IMR-90 (cell line): ENCODE measurements at regions not wholly inside any gene's neighbourhood (a gene's known extent, or its start where the extent isn't known, plus 50 kb on each side); places are given as distances from the start of the nearest gene placed in this dataset.

Experiments
- ATAC-seq: fragments of 200-7000 bp; cut with Tn5 transposase; 2 replicates; pipeline ENCODE4 v1.9.1; 2020; ENCODE audit warnings: low read depth, mild to moderate bottlenecking, moderate library complexity
- BruUV-seq: library from RNA; stranded (reverse); fragments of 400-500 nt; replicated peaks from 2 replicates; lab custom pipeline; 2021; lab: Mats Ljungman, UMichigan
- CTCF ChIA-PET: fragments of 300-600 bp; formaldehyde crosslinking; extraction: SDS; loops from one replicate; lab custom pipeline; 2021; ENCODE audit warnings: antibody characterized with exemption; lab: Yijun Ruan, JAX
- POLR2A ChIA-PET: fragments of 300-600 bp; sonication (Branson Sonifier 250); formaldehyde crosslinking; loops from one replicate; lab custom pipeline; 2022; ENCODE audit warnings: antibody characterized with exemption; ENCODE audit not compliant: unreplicated experiment; lab: Charles Lee
- DNase-seq: peaks from one replicate; pipeline ENCODE4 v3.0.0; 2013
- H2AFZ ChIP-seq: replicated peaks from 2 replicates; pipeline ENCODE3; 2013; ENCODE audit warnings: low read length, mild to moderate bottlenecking; ENCODE audit not compliant: poor library complexity
- H2AK5ac ChIP-seq: 2 replicates; pipeline ENCODE4 v1.6.1; 2013; ENCODE audit warnings: low read depth, low read length, inconsistent platforms
- H2AK9ac ChIP-seq: replicated peaks from 2 replicates; pipeline ENCODE3; 2013; ENCODE audit warnings: mild to moderate bottlenecking, low read depth, low read length, moderate library complexity; ENCODE audit not compliant: poor library complexity
- H2BK120ac ChIP-seq: 2 replicates; pipeline ENCODE4 v1.6.1; 2013; ENCODE audit warnings: low read depth, low read length, inconsistent platforms
- H2BK15ac ChIP-seq: 3 replicates; pipeline ENCODE4 v1.6.1; 2013; ENCODE audit warnings: low read depth, low read length, inconsistent platforms
- H2BK20ac ChIP-seq: 2 replicates; pipeline ENCODE4 v1.6.1; 2013; ENCODE audit warnings: low read depth, mild to moderate bottlenecking, inconsistent platforms, low read length, moderate library complexity
- H2BK5ac ChIP-seq: 2 replicates; pipeline ENCODE4 v1.6.1; 2013; ENCODE audit warnings: mild to moderate bottlenecking, low read depth, low read length, inconsistent platforms; ENCODE audit not compliant: poor library complexity, severe bottlenecking
- H3K14ac ChIP-seq: replicated peaks from 2 replicates; pipeline ENCODE4 v1.6.1; 2013; ENCODE audit warnings: low read depth, low read length, inconsistent platforms
- H3K18ac ChIP-seq: 2 replicates; pipeline ENCODE4 v1.6.1; 2013; ENCODE audit warnings: low read depth, low read length, control low read depth
- H3K23ac ChIP-seq: 2 replicates; pipeline ENCODE4 v1.6.1; 2013; ENCODE audit warnings: low read depth, low read length, inconsistent platforms
- H3K27ac ChIP-seq: 2 replicates; pipeline ENCODE4 v1.5.1; 2013; ENCODE audit warnings: mild to moderate bottlenecking, control low read depth, low read length; ENCODE audit not compliant: insufficient read depth
- H3K27me3 ChIP-seq: 2 replicates; pipeline ENCODE4 v1.6.1; 2013; ENCODE audit warnings: low read length; ENCODE audit not compliant: control insufficient read depth, insufficient read depth
- H3K36me3 ChIP-seq: 2 replicates; pipeline ENCODE4 v1.6.1; 2013; ENCODE audit warnings: low read length, mixed read lengths; ENCODE audit not compliant: control insufficient read depth, insufficient read depth
- H3K4ac ChIP-seq: 2 replicates; pipeline ENCODE4 v1.6.1; 2013; ENCODE audit warnings: low read depth, low read length, inconsistent platforms
- H3K4me1 ChIP-seq: 2 replicates; pipeline ENCODE4 v1.6.1; 2013; ENCODE audit warnings: low read length, mixed read lengths; ENCODE audit not compliant: control insufficient read depth, insufficient read depth
- H3K4me2 ChIP-seq: 2 replicates; pipeline ENCODE4 v1.6.1; 2013; ENCODE audit warnings: low read depth, mild to moderate bottlenecking, control low read depth, low read length, moderate library complexity
- H3K4me3 ChIP-seq: 2 replicates; pipeline ENCODE4 v1.5.1; 2013; ENCODE audit warnings: low read depth, mild to moderate bottlenecking, control low read depth, low read length, moderate library complexity; ENCODE audit not compliant: insufficient read depth
- H3K56ac ChIP-seq: 2 replicates; pipeline ENCODE4 v1.6.1; 2013; ENCODE audit warnings: low read length, inconsistent platforms; ENCODE audit not compliant: insufficient read depth; ENCODE audit errors: extremely low read depth
- H3K79me1 ChIP-seq, 2 experiments: 2 replicates each; pipeline ENCODE4 v1.6.1; 2013; ENCODE audit warnings: low read length in 2 of 2, inconsistent platforms in 1 of 2, low read depth in 1 of 2
- H3K9ac ChIP-seq: 2 replicates; pipeline ENCODE4 v1.6.1; 2013; ENCODE audit warnings: low read depth, low read length, control low read depth
- H3K9me1 ChIP-seq: 2 replicates; pipeline ENCODE4 v1.6.1; 2013; ENCODE audit warnings: low read length, inconsistent platforms; ENCODE audit not compliant: insufficient read depth
- H3K9me3 ChIP-seq: 2 replicates; pipeline ENCODE4 v1.6.1; 2013; ENCODE audit warnings: low read length; ENCODE audit not compliant: control insufficient read depth, insufficient read depth
- H4K20me1 ChIP-seq: 2 replicates; pipeline ENCODE4 v1.6.1; 2013; ENCODE audit warnings: low read length, inconsistent platforms; ENCODE audit not compliant: insufficient read depth
- H4K5ac ChIP-seq: 2 replicates; pipeline ENCODE4 v1.6.1; 2013; ENCODE audit warnings: mild to moderate bottlenecking, low read depth, low read length, control low read depth
- H4K8ac ChIP-seq, 2 experiments: 2 replicates each; pipeline ENCODE4 v1.6.1; 2013; ENCODE audit warnings: low read depth in 2 of 2, low read length in 2 of 2, control low read depth in 1 of 2, inconsistent platforms in 1 of 2
- H4K91ac ChIP-seq: 2 replicates; pipeline ENCODE4 v1.6.1; 2013; ENCODE audit warnings: low read depth, low read length, inconsistent platforms; ENCODE audit not compliant: insufficient read depth
- NFE2L2 ChIP-seq: fragments of 150-350 bp; IDR thresholded peaks from 2 replicates; pipeline ENCODE4 v1.6.1; 2016; ENCODE audit warnings: low read depth, mild to moderate bottlenecking, low read length
- WGBS, 2 experiments: methylation state at CpG; one replicate each; pipeline versions ENCODE4 v1.1.5 to v1.1.7; 2013; ENCODE audit warnings: missing lambda C conversion rate in 2 of 2; ENCODE audit not compliant: insufficient read length in 1 of 2; ENCODE audit errors: extremely low coverage in 2 of 2; 5-methylcytosine and 5-hydroxymethylcytosine counted together
- dilution Hi-C: fragments of 300-500 bp; cut with HindIII; formaldehyde crosslinking; loops from one replicate; pipeline ENCODE4 v1.14.3; 2018; ENCODE audit warnings: low sequenced_read_pairs; ENCODE audit not compliant: unreplicated experiment
- in situ Hi-C: fragments of 300-500 bp; cut with MboI; formaldehyde crosslinking; loops from 3 replicates; pipeline ENCODE4 v1.14.3; 2019; ENCODE audit warnings: low sequenced_read_pairs, inconsistent platforms, mixed read lengths
- intact Hi-C: fragments of 100-400 bp; cut with micrococcal nuclease; formaldehyde crosslinking; loops from 2 replicates; pipeline ENCODE4 v1.10.0; 2022

- 67% methylated on average over 2 of the region's 5 CpGs; no CpG with 5 or more reads in 1 of the 2 experiments for WGBS, 2 experiments
- peak overlapping the region; percentile 57 for H2AK9ac ChIP-seq
- H2BK20ac ChIP-seq, result no peak overlapping the region
- no peaks in the 10 kb centered on the region; the same call in 1 of the 2 replicates for H3K27me3 ChIP-seq
- ATAC-seq, result no peak
- intact Hi-C loops, result no loop called here
- ChIA-PET POLR2A (no interaction called here), CTCF (interaction anchor here (2.8 kb wide), 1 partner anchor 10 kb away, joined by 7 read pairs; no protein-coding TSS in a partner anchor)
- H4K91ac ChIP-seq, result no peak overlapping the region
- dilution Hi-C loops, result no loop called here
- TF ChIP-seq NFE2L2, result no peak
- no peak for DNase-seq
- H3K4me3 ChIP-seq, result no peak overlapping the region
- H2BK5ac ChIP-seq, result no peak overlapping the region
- H4K5ac ChIP-seq, result no peak overlapping the region
- no peak overlapping the region for H3K9ac ChIP-seq
- no peak overlapping the region for H2AFZ ChIP-seq
- no peak overlapping the region for H3K23ac ChIP-seq
- no peak overlapping the region for H2AK5ac ChIP-seq
- H3K4me1 ChIP-seq, result no peaks in the 10 kb centered on the region
- no peaks in the 10 kb centered on the region for H3K36me3 ChIP-seq
- no peak overlapping the region for H3K14ac ChIP-seq
- H3K27ac ChIP-seq, result no peak overlapping the region
- in situ Hi-C loops, result no loop called here
- no TSS peak for BruUV-seq
- no peaks in the 10 kb centered on the region for H3K9me3 ChIP-seq
- H3K4ac ChIP-seq, result no peak overlapping the region
- H3K56ac ChIP-seq, result no peak overlapping the region
- H4K8ac ChIP-seq, result no peak overlapping the region
- no peak overlapping the region for H2BK15ac ChIP-seq
- no peak overlapping the region for H3K18ac ChIP-seq
- H3K9me1 ChIP-seq, result no peaks in the 10 kb centered on the region
- H3K4me2 ChIP-seq, result no peak overlapping the region
- no peaks in the 10 kb centered on the region for H4K20me1 ChIP-seq
- H2BK120ac ChIP-seq, result no peak overlapping the region
- H3K79me1 ChIP-seq, result no peaks in the 10 kb centered on the region
Measured at GRCh38 chr3:34067536-34068051, 269.2 kb downstream of the PDCD6IP start.
